Type B pancreatic cell (in vitro differentiated cells): ENCODE measurements at regions not wholly inside any gene's neighbourhood (a gene's known extent, or its start where the extent isn't known, plus 50 kb on each side); places are given as distances from the start of the nearest gene placed in this dataset.

Experiments
- DNase-seq: peaks from one replicate; pipeline ENCODE4 v3.0.0; 2021; ENCODE audit warnings: mixed read lengths; ENCODE audit not compliant: unreplicated experiment; ENCODE audit errors: extremely low spot score
- H3K27ac Mint-ChIP-seq: 2 replicates; pipeline ENCODE4 v1.8.0; 2021; ENCODE audit warnings: mild to moderate bottlenecking, mixed read lengths
- H3K27me3 Mint-ChIP-seq: 2 replicates; pipeline ENCODE4 v1.8.0; 2021; ENCODE audit warnings: mixed read lengths
- H3K36me3 Mint-ChIP-seq: 2 replicates; pipeline ENCODE4 v1.8.0; 2021; ENCODE audit warnings: mixed read lengths
- H3K4me1 Mint-ChIP-seq: one replicate; pipeline ENCODE4 v1.8.0; 2021; ENCODE audit warnings: mixed read lengths; ENCODE audit not compliant: unreplicated experiment
- H3K4me3 Mint-ChIP-seq: 2 replicates; pipeline ENCODE4 v1.8.0; 2021; ENCODE audit warnings: mild to moderate bottlenecking, mixed read lengths
- H3K9me3 Mint-ChIP-seq: 2 replicates; pipeline ENCODE4 v1.8.0; 2021; ENCODE audit warnings: mixed read lengths
- CTCF ChIP-seq: fragments of 200-600 bp; sonication (generic); conservative IDR thresholded peaks from 2 replicates; pipeline ENCODE4 v1.5.0; 2021; ENCODE audit warnings: antibody characterized with exemption, mild to moderate bottlenecking

DNA sequence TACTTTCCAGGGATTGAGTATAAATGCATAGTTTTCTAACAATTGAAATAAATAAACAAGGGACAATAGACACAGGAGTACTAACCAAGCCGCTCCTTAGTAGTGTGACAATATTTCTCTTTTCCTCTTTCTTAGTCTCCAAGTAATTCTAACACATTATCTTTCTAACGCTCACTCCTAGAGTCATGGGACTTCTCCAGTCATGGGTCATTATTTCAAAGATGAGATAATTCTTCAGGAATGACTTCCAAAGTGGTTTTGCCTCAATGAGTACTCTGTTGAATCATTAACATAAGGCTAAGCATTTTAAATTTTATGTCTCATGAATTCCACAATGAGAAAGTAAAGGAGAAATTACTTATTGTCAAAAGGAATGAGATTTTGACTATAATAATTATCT is 605.8 kb upstream of the ADAMTS5 start:
- TF ChIP-seq CTCF: no peak
- Mint-ChIP-seq H3K27ac (no peak overlapping the region), H3K9me3 (peaks cover 4% of the 10 kb centered on the region), H3K27me3 (peaks cover 5% of the 10 kb centered on the region), H3K4me1 (no peaks in the 10 kb centered on the region), H3K4me3 (no peak overlapping the region), H3K36me3 (no peaks in the 10 kb centered on the region)
- DNase-seq: no peak

- Mint-ChIP-seq H3K27ac (no peak overlapping the region), H3K4me3 (no peak overlapping the region), H3K27me3 (peaks cover 5% of the 10 kb centered on the region), H3K36me3 (no peaks in the 10 kb centered on the region), H3K4me1 (no peaks in the 10 kb centered on the region), H3K9me3 (peaks cover 4% of the 10 kb centered on the region)
- no peak for DNase-seq
- TF ChIP-seq CTCF: no peak
Observed at GRCh38 chr21:27571706-27572105, 604.8 kb upstream of the ADAMTS5 start.

- no peak for DNase-seq
- H3K4me1 Mint-ChIP-seq: peaks cover under 1% of the 10 kb centered on the region
- peaks cover 5% of the 10 kb centered on the region for H3K27me3 Mint-ChIP-seq
- H3K36me3 Mint-ChIP-seq: no peaks in the 10 kb centered on the region
- H3K9me3 Mint-ChIP-seq: peaks cover 4% of the 10 kb centered on the region
- no peak overlapping the region for H3K27ac Mint-ChIP-seq
- H3K4me3 Mint-ChIP-seq: no peak overlapping the region
- TF ChIP-seq CTCF: no peak
Observed at GRCh38 chr21:27570306-27570868, 603.5 kb upstream of the ADAMTS5 start.

- Mint-ChIP-seq H3K9me3 (peaks cover 4% of the 10 kb centered on the region), H3K27ac (no peak overlapping the region), H3K4me1 (peaks cover 6% of the 10 kb centered on the region)
Observed at GRCh38 chr21:27569831-27570230, 602.9 kb upstream of the ADAMTS5 start.

GRCh38 chr21:27569091-27569490 is 602.2 kb upstream of the ADAMTS5 start:
- H3K4me1 Mint-ChIP-seq: peaks cover 8% of the 10 kb centered on the region
- no peaks in the 10 kb centered on the region for H3K36me3 Mint-ChIP-seq
- H3K4me3 Mint-ChIP-seq: no peak overlapping the region
- peaks cover 5% of the 10 kb centered on the region for H3K27me3 Mint-ChIP-seq
- H3K9me3 Mint-ChIP-seq: peaks cover 4% of the 10 kb centered on the region
- no peak for TF ChIP-seq CTCF
- DNase-seq: no peak
- no peak overlapping the region for H3K27ac Mint-ChIP-seq

More at GRCh38 chr21:27569831-27570230, 602.9 kb upstream of the ADAMTS5 start:
- Mint-ChIP-seq H3K4me3 (no peak overlapping the region), H3K36me3 (no peaks in the 10 kb centered on the region), H3K27me3 (peaks cover 5% of the 10 kb centered on the region)
- no peak for TF ChIP-seq CTCF
- no peak for DNase-seq

DNA sequence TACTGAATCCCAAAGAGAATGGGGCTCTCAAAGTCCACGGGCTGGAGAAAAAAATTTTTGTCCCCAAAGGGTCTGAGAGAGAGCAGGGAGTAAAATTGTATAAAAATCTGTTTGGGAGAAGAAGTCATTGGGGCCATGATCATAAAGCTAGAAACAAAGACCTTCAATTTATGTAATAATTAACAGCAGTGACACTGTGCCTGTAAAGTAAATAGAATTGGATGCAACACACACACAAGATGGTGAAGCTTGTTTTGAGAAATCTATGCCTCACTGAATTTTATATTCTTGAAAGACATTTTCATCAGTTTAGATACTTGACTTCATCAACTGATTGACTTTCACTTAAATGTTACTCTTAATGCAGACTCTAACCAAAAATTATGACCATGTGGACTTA is 600.5 kb upstream of the ADAMTS5 start:
- Mint-ChIP-seq H3K4me1 (peaks cover 8% of the 10 kb centered on the region), H3K36me3 (no peaks in the 10 kb centered on the region), H3K27ac (no peak overlapping the region)

More for the DNA sequence above, 600.5 kb upstream of the ADAMTS5 start:
- no peak for DNase-seq
- H3K4me3 Mint-ChIP-seq: no peak overlapping the region
- TF ChIP-seq CTCF: no peak
- H3K27me3 Mint-ChIP-seq: no peaks in the 10 kb centered on the region
- H3K9me3 Mint-ChIP-seq: no peaks in the 10 kb centered on the region
